HG02840 (cell line): ENCODE measurements at regions not wholly inside any gene's neighbourhood (a gene's known extent, or its start where the extent isn't known, plus 50 kb on each side); places are given as distances from the start of the nearest gene placed in this dataset.

ENCODE experiments used
- ATAC-seq: cut with Tn5 transposase; IDR thresholded peaks from one replicate; pipeline ENCODE4 v1.9.1; 2021; ENCODE audit warnings: mild to moderate bottlenecking, moderate library complexity, moderate number of reproducible peaks; ENCODE audit not compliant: unreplicated experiment, low FRiP score

GRCh38 chr12:81843599-81843998 is 84.4 kb upstream of the PPFIA2 start:
- no peak for ATAC-seq

- no peak for ATAC-seq
Measured at GRCh38 chr12:81835783-81836182, 76.6 kb upstream of the PPFIA2 start.

DNA sequence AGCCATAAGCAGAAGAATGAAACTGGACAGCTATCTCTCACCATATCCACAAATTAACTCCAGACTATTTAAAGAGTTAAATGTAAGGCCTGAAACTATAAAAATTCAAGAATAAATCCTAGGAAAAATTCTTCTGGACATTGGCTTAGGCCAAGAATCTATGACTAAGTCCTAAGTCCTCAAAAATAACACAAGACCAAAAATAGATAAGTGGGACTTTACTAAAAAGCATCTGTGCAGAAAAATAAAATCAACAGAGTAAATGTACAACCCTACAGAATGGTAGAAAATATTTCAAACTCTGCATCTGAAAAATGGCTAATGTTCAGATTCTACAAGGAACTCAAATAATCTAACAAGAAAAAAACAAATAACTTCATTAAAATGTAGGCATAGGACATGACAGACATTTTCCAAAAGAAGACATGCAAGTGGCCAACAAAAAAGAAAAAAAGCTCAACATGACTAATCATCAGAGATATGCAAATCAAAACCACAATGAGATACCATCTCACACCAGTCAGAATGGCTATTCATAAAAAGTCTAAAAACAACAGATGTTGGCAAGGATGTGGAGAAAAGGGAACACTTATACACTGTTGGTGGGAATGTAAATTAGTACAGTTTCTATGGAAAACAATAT is 61.0 kb upstream of the PPFIA2 start:
- no peak for ATAC-seq

- ATAC-seq = no peak
Measured at GRCh38 chr12:81815611-81816010, 56.5 kb upstream of the PPFIA2 start.

DNA sequence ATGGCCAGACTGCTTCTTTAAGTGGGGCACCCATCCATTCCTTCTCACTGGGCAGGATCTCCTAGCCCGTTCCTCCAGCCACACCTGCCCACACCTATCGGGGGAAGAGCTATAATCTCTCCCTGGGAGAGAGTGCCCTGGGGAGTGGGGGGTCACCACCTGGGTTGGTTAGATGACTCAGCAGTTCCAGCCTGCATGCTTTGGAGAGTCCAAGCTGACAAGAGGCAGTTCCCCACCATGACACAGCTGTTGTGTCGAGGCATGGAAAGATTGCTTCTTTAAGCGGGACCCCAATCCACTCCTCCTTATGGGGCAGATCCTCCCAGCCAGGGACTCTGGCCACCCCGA is 52.6 kb upstream of the PPFIA2 start:
- ATAC-seq = no peak

- ATAC-seq = no peak
Measured at GRCh38 chr12:81811061-81811777, 52.1 kb upstream of the PPFIA2 start.

DNA sequence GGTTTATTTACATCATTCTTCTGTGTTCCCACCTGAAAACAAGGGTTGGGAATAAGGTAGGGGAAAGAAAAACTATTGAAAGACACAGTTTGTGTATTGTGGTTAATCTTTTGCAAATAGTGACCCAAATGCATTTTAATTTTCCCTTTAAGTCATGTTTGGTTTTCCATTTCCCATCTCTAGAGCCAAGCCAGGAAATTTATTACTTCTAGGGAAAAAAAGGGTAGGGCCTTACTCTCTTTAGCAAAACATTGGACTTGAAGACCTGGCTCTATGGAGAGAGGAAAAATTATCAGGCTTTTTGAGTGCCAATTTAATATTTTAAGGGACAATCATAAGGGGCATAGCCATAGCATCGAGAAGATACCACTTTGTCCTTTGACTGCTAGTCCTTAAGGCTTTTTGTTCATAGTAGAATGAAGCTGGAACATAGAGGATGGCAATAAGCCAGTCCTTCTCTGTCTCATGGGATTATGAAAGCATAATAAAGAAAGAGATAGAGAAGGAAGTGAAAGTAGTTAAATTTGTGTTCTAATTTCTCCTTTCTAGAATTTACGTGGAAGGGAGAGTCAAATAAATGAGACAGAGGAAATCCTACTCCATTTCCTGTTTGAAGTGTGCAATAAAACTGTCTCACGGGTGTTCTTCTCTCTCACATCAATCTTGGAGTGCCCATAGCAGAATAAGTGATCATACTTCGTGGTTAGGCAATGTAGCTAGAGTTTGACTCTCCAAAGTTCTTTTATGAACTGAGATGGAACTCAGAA is 50.9 kb upstream of the PPFIA2 start:
- ATAC-seq = peak; percentile 54

DNA sequence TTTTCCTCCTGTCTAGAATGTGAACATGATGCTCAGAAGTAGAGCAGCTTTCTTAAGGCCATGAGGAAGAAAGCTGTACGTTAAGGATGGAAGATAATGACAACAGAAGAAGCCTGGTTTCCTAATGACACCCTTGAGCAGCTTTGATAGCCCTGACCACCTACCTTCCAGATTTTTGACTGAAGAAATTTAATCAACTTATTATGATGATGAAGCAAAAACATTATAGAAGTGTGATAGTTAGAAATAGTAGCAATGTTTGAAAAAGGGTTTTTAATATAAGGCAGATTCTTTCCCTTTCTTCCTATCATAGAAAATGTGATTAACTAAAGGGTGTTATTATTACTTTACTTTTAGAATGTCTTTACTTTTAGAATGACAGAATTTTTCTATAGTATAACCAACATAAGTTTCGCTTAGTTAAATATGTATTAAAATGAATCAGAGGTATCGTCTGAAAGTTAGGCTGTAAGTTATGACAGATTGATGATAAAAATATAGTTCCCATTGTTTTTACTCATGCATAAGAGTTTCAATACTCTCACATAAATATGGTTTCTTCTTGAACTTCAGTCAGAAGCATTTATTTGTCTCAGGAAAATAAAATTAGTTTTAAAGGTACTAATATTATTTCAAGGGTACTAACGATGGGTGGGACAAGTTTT is 50.1 kb upstream of the PPFIA2 start:
- ATAC-seq = no peak
